22Rv1 (cell line): ENCODE measurements at regions not wholly inside any gene's neighbourhood (a gene's known extent, or its start where the extent isn't known, plus 50 kb on each side); places are given as distances from the start of the nearest gene placed in this dataset.

ENCODE experiments used
- ZFX ChIP-seq: fragments of 450-650 bp; IDR thresholded peaks from 2 replicates; pipeline ENCODE4 v1.6.1; 2017; ENCODE audit warnings: antibody characterized with exemption, borderline replicate concordance
- TF ChIP-seq, protein P1 (sequence below): fragments of 450-650 bp; IDR thresholded peaks from 2 replicates; pipeline ENCODE4 v1.5.1; 2017; ENCODE audit warnings: mild to moderate bottlenecking

DNA sequence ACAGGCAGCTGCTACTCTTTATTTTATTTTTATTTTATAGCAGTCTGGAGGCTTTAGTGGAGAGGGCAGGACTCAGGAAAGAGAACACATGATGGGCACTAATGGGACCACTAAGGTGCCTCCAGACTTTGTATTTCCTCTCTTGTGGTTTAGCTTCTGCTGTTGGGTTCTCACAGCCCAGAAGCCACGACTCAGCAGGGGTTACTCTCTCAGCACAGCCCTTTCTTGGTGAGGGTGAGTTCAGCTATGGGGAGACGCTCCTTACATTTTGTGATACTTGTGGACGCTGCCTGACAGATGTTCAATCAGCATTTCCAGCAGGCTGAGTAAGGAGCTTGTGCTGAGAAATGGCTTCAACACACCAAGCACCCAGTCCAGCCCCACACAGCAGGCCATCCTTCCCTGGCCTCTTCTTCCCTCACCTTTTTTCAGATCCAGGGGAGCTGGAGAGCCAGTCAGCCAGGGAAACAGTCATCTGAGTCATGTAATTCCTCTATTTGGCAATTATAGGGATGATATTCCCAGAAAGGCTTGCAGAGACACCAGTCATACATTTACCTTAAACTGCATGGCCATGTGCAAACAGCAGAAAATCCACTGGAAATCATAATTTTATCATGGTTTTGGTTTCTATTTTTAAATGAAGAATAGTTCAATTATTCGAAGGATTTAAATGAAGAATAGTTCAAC is 53.2 kb upstream of the RAB3GAP2 start:
- TF ChIP-seq, protein P1, sequence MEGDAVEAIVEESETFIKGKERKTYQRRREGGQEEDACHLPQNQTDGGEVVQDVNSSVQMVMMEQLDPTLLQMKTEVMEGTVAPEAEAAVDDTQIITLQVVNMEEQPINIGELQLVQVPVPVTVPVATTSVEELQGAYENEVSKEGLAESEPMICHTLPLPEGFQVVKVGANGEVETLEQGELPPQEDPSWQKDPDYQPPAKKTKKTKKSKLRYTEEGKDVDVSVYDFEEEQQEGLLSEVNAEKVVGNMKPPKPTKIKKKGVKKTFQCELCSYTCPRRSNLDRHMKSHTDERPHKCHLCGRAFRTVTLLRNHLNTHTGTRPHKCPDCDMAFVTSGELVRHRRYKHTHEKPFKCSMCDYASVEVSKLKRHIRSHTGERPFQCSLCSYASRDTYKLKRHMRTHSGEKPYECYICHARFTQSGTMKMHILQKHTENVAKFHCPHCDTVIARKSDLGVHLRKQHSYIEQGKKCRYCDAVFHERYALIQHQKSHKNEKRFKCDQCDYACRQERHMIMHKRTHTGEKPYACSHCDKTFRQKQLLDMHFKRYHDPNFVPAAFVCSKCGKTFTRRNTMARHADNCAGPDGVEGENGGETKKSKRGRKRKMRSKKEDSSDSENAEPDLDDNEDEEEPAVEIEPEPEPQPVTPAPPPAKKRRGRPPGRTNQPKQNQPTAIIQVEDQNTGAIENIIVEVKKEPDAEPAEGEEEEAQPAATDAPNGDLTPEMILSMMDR, result no peak
- TF ChIP-seq ZFX, result no peak
